Memory B cell (primary cell): ENCODE measurements at regions not wholly inside any gene's neighbourhood (a gene's known extent, or its start where the extent isn't known, plus 50 kb on each side); places are given as distances from the start of the nearest gene placed in this dataset.

ENCODE experiments used
- ATAC-seq: fragments of 150-1000 bp; cut with Tn5 transposase; 2 replicates; pipeline ENCODE4 v1.10.0; 2021; ENCODE audit warnings: low read depth, mild to moderate bottlenecking, moderate library complexity
- DNase-seq, 2 donors: peaks; one replicate each; pipeline ENCODE4 v3.0.0; 2022; ENCODE audit warnings: low spot score in 2 of 2
- H3K27ac Mint-ChIP-seq: one replicate; pipeline ENCODE4 v1.8.0; 2022; ENCODE audit warnings: mild to moderate bottlenecking, moderate library complexity, mixed read lengths
- H3K27me3 Mint-ChIP-seq: one replicate; pipeline ENCODE4 v1.8.0; 2022; ENCODE audit warnings: mixed read lengths
- H3K36me3 Mint-ChIP-seq: one replicate; pipeline ENCODE4 v1.8.0; 2022; ENCODE audit warnings: mild to moderate bottlenecking, mixed read lengths
- H3K4me1 Mint-ChIP-seq: one replicate; pipeline ENCODE4 v1.8.0; 2022; ENCODE audit warnings: mixed read lengths
- H3K4me3 Mint-ChIP-seq: one replicate; pipeline ENCODE4 v1.8.0; 2022; ENCODE audit warnings: mild to moderate bottlenecking, moderate library complexity, mixed read lengths
- H3K9me3 Mint-ChIP-seq: one replicate; pipeline ENCODE4 v1.8.0; 2022; ENCODE audit warnings: mixed read lengths

GRCh38 chr2:128439031-128439790 is 120.5 kb upstream of the HS6ST1 start:
- H3K27ac Mint-ChIP-seq = no peak overlapping the region
- peak in 1 of 2 donors; percentile 3 for DNase-seq
- H3K9me3 Mint-ChIP-seq = no peaks in the 10 kb centered on the region
- no peaks in the 10 kb centered on the region for H3K36me3 Mint-ChIP-seq
- no peak overlapping the region for H3K4me3 Mint-ChIP-seq
- H3K4me1 Mint-ChIP-seq = no peaks in the 10 kb centered on the region
- ATAC-seq = no peak
- H3K27me3 Mint-ChIP-seq = peaks cover 17% of the 10 kb centered on the region

- Mint-ChIP-seq H3K36me3 (no peaks in the 10 kb centered on the region), H3K4me1 (no peaks in the 10 kb centered on the region), H3K27ac (no peak overlapping the region), H3K4me3 (no peak overlapping the region), H3K9me3 (no peaks in the 10 kb centered on the region), H3K27me3 (peaks cover 14% of the 10 kb centered on the region)
- no peak for DNase-seq
- no peak for ATAC-seq
These were observed 121.4 kb upstream of the HS6ST1 start for GRCh38 chr2:128439791-128440665.

GRCh38 chr2:128440666-128441340 is 122.1 kb upstream of the HS6ST1 start:
- H3K4me1 Mint-ChIP-seq = no peaks in the 10 kb centered on the region
- ATAC-seq = no peak
- H3K36me3 Mint-ChIP-seq = no peaks in the 10 kb centered on the region
- H3K9me3 Mint-ChIP-seq = no peaks in the 10 kb centered on the region
- no peak overlapping the region for H3K4me3 Mint-ChIP-seq
- no peak for DNase-seq
- H3K27me3 Mint-ChIP-seq = peaks cover 12% of the 10 kb centered on the region
- no peak overlapping the region for H3K27ac Mint-ChIP-seq

- peaks cover 2% of the 10 kb centered on the region for H3K36me3 Mint-ChIP-seq
- no peak overlapping the region for H3K4me3 Mint-ChIP-seq
- peaks cover 12% of the 10 kb centered on the region for H3K27me3 Mint-ChIP-seq
- no peaks in the 10 kb centered on the region for H3K4me1 Mint-ChIP-seq
- no peaks in the 10 kb centered on the region for H3K9me3 Mint-ChIP-seq
- DNase-seq (no peak), ATAC-seq (no peak)
- no peak overlapping the region for H3K27ac Mint-ChIP-seq
These were observed 122.8 kb upstream of the HS6ST1 start for GRCh38 chr2:128441341-128442052.

- no peaks in the 10 kb centered on the region for H3K9me3 Mint-ChIP-seq
- H3K4me3 Mint-ChIP-seq = no peak overlapping the region
- H3K36me3 Mint-ChIP-seq = peaks cover 2% of the 10 kb centered on the region
- ATAC-seq (no peak), DNase-seq (no peak)
- peaks cover 12% of the 10 kb centered on the region for H3K27me3 Mint-ChIP-seq
- no peaks in the 10 kb centered on the region for H3K4me1 Mint-ChIP-seq
- H3K27ac Mint-ChIP-seq = no peak overlapping the region
These were observed 123.5 kb upstream of the HS6ST1 start for GRCh38 chr2:128442053-128442751.

- H3K9me3 Mint-ChIP-seq = no peaks in the 10 kb centered on the region
- DNase-seq = no peak
These were observed 124.2 kb upstream of the HS6ST1 start for GRCh38 chr2:128442891-128443302.

GRCh38 chr2:128444121-128444771 is 125.6 kb upstream of the HS6ST1 start:
- Mint-ChIP-seq H3K27ac (peak overlapping the region; percentile 28), H3K4me1 (no peaks in the 10 kb centered on the region), H3K9me3 (no peaks in the 10 kb centered on the region), H3K36me3 (peaks cover 2% of the 10 kb centered on the region), H3K27me3 (peaks cover 10% of the 10 kb centered on the region), H3K4me3 (no peak overlapping the region)
- no peak for ATAC-seq
- DNase-seq = no peak

More at GRCh38 chr2:128442891-128443302, 124.2 kb upstream of the HS6ST1 start:
- H3K27me3 Mint-ChIP-seq = peaks cover 12% of the 10 kb centered on the region
- ATAC-seq = no peak
- no peak overlapping the region for H3K27ac Mint-ChIP-seq
- peaks cover 2% of the 10 kb centered on the region for H3K36me3 Mint-ChIP-seq
- no peaks in the 10 kb centered on the region for H3K4me1 Mint-ChIP-seq
- no peak overlapping the region for H3K4me3 Mint-ChIP-seq

GRCh38 chr2:128444816-128445522 is 126.3 kb upstream of the HS6ST1 start:
- no peaks in the 10 kb centered on the region for H3K9me3 Mint-ChIP-seq
- DNase-seq (peak in 1 of 2 donors; percentile 5), ATAC-seq (no peak)
- H3K4me1 Mint-ChIP-seq = no peaks in the 10 kb centered on the region
- no peak overlapping the region for H3K27ac Mint-ChIP-seq
- peaks cover 2% of the 10 kb centered on the region for H3K36me3 Mint-ChIP-seq
- no peak overlapping the region for H3K4me3 Mint-ChIP-seq
- peaks cover 10% of the 10 kb centered on the region for H3K27me3 Mint-ChIP-seq

DNA sequence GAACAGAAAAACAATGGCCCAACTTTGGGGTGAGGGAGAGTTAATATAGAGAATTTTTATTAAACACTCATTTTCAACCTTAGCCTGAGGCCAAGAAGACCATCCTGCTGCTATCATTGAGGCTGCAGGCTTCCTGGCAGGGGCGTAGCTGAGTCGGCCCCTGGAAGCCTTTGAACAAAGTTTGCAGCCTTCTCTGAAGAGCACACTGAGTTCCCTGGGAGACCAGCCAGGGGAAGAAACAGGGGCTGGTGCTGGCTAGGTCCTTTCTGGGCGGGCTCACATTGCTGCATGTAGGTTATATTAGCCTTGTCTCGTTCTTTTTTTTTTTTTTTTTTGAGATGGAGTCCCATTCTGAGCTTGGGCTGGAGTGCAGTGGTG is 126.8 kb upstream of the HS6ST1 start:
- Mint-ChIP-seq H3K9me3 (no peaks in the 10 kb centered on the region), H3K36me3 (peaks cover 2% of the 10 kb centered on the region), H3K27me3 (peaks cover 7% of the 10 kb centered on the region), H3K4me3 (no peak overlapping the region), H3K4me1 (no peaks in the 10 kb centered on the region), H3K27ac (no peak overlapping the region)
- ATAC-seq = no peak
- no peak for DNase-seq

DNA sequence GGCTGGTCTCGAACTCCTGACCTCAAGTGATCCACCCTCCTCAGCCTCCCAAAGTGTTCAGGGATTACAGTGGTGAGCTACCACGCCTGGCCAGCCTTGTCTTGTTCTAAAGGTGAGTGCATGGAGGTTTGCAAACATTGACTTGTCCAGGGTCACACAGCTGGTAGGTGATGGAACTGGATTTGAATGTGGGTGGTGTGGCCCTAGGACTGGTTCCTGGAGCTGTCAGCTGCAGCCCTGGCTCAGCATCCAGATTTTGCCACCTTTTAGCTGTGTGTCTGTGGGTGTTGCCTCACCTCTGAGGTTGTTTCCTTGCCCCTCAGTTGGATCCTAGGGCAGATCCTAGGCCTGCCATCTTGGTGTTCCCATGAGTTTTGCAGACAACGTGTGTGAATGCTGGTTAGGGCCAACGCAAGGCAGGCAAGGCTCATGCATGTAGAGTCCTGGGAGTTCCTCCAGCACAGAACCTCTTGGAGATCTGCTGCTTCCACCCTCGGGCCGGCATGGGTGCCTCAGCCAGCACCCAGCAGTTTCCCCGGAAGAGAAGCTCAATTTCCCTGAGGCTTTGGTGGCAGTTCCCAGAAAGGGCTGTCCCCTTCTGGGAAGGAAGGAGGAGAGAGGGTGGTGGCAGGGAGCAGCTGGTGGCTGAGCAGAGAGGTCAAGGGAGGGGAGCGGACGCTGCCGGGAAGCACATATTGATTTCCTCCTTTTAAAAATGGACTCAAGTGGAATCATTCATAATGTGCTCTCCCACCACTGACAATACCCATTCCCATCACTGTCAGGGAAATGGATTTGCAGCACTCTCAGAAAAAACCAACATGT is 127.6 kb upstream of the HS6ST1 start:
- no peak overlapping the region for H3K27ac Mint-ChIP-seq

DNA sequence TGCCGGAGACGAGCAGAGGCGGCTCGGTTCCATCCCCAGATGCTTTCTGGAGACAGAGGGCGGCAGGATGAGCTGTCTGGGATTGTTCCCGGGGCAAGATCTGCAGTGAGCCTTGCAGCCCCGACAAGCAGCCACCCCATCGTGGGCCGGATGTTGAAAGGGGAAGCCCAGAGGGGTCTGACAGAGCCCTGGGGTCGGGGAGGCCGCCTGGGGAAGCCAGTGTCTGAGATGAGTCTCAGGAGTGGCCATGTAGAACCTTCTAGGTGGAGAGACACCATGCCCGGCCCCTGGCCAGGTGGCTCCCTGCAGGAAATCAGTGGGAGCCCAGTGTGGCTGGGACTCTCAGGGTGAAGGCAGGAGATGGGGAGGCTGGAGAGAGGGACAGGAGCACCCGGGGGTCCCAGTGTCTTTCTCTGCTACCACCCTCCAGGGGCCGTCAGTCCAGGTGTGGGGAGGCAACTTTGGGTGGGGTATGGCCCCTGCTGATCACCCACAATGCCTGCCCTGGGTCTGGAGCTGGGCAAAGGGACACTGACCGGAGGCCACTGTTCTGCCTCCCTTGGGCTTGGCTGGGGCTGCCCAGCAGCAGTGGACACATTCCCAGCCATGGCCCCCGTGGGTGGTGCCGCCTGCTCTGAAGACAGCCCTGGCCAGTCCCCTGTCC is 128.3 kb upstream of the HS6ST1 start:
- DNase-seq = peak in 1 of 2 donors; percentile 7
- Mint-ChIP-seq H3K36me3 (peaks cover 2% of the 10 kb centered on the region), H3K27me3 (peaks cover 6% of the 10 kb centered on the region), H3K4me3 (no peak overlapping the region), H3K27ac (no peak overlapping the region), H3K9me3 (no peaks in the 10 kb centered on the region), H3K4me1 (no peaks in the 10 kb centered on the region)
- ATAC-seq = no peak

More for the DNA sequence above, 127.6 kb upstream of the HS6ST1 start:
- Mint-ChIP-seq H3K27me3 (peaks cover 6% of the 10 kb centered on the region), H3K36me3 (peaks cover 2% of the 10 kb centered on the region), H3K9me3 (no peaks in the 10 kb centered on the region), H3K4me3 (no peak overlapping the region), H3K4me1 (no peaks in the 10 kb centered on the region)
- ATAC-seq (no peak), DNase-seq (peak in 1 of 2 donors; percentile 4)
